22Rv1 (cell line): ENCODE measurements at regions not wholly inside any gene's neighbourhood (a gene's known extent, or its start where the extent isn't known, plus 50 kb on each side); places are given as distances from the start of the nearest gene placed in this dataset.

ENCODE experiments used
- ZFX ChIP-seq: fragments of 450-650 bp; IDR thresholded peaks from 2 replicates; pipeline ENCODE4 v1.6.1; 2017; ENCODE audit warnings: antibody characterized with exemption, borderline replicate concordance
- TF ChIP-seq, protein P1 (sequence below): fragments of 450-650 bp; IDR thresholded peaks from 2 replicates; pipeline ENCODE4 v1.5.1; 2017; ENCODE audit warnings: mild to moderate bottlenecking

DNA sequence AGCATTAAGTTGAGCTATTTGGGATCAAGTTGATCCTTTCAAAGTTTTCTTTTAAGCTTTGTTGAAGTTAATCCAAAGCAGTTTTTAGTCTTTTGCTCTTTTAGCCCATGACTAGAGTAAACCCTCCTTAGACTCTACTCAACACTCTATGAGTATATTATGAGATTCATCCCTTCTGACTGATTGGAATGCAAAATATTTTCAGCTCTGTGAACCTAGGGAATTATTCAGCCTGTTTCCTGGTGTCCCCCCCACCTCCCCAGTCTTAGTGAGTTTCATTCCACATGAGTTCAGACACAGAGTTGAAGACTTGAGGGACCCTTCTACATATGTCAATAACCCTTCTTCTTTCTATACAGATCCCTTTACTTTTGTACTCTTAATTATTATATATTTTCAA is 413.7 kb downstream of the RFPL4B start:
- TF ChIP-seq, protein P1, sequence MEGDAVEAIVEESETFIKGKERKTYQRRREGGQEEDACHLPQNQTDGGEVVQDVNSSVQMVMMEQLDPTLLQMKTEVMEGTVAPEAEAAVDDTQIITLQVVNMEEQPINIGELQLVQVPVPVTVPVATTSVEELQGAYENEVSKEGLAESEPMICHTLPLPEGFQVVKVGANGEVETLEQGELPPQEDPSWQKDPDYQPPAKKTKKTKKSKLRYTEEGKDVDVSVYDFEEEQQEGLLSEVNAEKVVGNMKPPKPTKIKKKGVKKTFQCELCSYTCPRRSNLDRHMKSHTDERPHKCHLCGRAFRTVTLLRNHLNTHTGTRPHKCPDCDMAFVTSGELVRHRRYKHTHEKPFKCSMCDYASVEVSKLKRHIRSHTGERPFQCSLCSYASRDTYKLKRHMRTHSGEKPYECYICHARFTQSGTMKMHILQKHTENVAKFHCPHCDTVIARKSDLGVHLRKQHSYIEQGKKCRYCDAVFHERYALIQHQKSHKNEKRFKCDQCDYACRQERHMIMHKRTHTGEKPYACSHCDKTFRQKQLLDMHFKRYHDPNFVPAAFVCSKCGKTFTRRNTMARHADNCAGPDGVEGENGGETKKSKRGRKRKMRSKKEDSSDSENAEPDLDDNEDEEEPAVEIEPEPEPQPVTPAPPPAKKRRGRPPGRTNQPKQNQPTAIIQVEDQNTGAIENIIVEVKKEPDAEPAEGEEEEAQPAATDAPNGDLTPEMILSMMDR: no peak
- no peak for TF ChIP-seq ZFX
